ENCODE measurements at regions not wholly inside any gene's neighbourhood (a gene's known extent, or its start where the extent isn't known, plus 50 kb on each side); places are given as distances from the start of the nearest gene placed in this dataset.

DNA sequence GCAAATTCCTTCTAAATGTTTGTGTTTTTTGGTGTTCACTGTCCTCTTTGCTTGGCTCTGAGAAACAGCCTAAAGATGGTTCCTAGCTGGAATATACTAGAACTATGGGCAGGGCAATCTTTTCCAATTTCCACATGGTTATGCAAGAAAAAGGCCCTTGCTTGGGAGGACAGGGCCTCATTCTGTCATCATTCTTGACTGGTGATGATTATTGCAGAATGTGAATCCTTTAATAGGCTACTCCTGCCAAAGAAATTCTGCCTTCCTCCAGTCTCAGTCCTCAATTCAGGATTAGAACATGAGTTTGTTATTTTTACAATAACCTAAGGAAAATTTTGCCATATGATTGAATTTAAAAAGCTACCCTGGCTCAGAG is 218.7 kb downstream of the HNMT start:
- Histone ChIP-seq H3K4me3 (no peak overlapping the region), H3K27ac (no peak overlapping the region), H3K9me3 (no peaks in the 10 kb centered on the region), H3K36me3 (no peaks in the 10 kb centered on the region), H3K27me3 (no peaks in the 10 kb centered on the region), H3K4me1 (no peaks in the 10 kb centered on the region)
- no peak for DNase-seq
- TF ChIP-seq, protein P1, sequence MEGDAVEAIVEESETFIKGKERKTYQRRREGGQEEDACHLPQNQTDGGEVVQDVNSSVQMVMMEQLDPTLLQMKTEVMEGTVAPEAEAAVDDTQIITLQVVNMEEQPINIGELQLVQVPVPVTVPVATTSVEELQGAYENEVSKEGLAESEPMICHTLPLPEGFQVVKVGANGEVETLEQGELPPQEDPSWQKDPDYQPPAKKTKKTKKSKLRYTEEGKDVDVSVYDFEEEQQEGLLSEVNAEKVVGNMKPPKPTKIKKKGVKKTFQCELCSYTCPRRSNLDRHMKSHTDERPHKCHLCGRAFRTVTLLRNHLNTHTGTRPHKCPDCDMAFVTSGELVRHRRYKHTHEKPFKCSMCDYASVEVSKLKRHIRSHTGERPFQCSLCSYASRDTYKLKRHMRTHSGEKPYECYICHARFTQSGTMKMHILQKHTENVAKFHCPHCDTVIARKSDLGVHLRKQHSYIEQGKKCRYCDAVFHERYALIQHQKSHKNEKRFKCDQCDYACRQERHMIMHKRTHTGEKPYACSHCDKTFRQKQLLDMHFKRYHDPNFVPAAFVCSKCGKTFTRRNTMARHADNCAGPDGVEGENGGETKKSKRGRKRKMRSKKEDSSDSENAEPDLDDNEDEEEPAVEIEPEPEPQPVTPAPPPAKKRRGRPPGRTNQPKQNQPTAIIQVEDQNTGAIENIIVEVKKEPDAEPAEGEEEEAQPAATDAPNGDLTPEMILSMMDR (IDR thresholded peaks at IDR 0.05) = no peak
- no peak for TF ChIP-seq POLR2A (IDR thresholded peaks at IDR 0.05)

DNA sequence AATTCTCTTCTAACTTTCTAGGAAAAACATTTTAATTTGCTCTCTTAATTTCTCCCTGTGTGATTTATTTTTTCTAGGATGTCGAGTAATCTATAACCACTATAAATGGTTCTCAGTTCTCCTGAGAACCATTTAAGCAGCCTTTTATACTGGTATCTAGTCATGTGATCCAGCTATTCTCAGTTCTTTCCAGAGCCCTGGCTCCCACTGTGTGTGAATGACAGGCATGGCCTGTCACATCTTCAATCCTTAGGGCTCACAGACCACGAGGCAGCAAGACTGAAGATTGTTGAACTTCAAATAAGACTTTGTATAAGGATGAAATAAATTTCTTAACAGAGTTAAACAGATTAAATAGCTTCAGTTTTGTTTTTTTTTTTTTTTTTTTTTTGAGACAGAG is 219.4 kb downstream of the HNMT start:
- no peak overlapping the region for H3K4me3 ChIP-seq
- H3K27me3 ChIP-seq = no peaks in the 10 kb centered on the region
- no peak overlapping the region for H3K27ac ChIP-seq

GRCh38 chr2:138184428-138184827 is 220.2 kb downstream of the HNMT start:
- no peak for DNase-seq
- H3K36me3 ChIP-seq = no peaks in the 10 kb centered on the region
- H3K27me3 ChIP-seq = no peaks in the 10 kb centered on the region
- no peak overlapping the region for H3K4me3 ChIP-seq
- H3K4me1 ChIP-seq = no peaks in the 10 kb centered on the region
- no peaks in the 10 kb centered on the region for H3K9me3 ChIP-seq
- no peak for TF ChIP-seq POLR2A (IDR thresholded peaks at IDR 0.05)
- TF ChIP-seq, protein P1 (IDR thresholded peaks at IDR 0.05) = no peak
- no peak overlapping the region for H3K27ac ChIP-seq

More for the DNA sequence above, 219.4 kb downstream of the HNMT start:
- no peaks in the 10 kb centered on the region for H3K36me3 ChIP-seq
- no peaks in the 10 kb centered on the region for H3K4me1 ChIP-seq
- TF ChIP-seq, protein P1 (IDR thresholded peaks at IDR 0.05) = no peak
- no peak for TF ChIP-seq POLR2A (IDR thresholded peaks at IDR 0.05)
- H3K9me3 ChIP-seq = no peaks in the 10 kb centered on the region
- DNase-seq = no peak

- Histone ChIP-seq H3K27me3 (no peaks in the 10 kb centered on the region), H3K4me3 (no peak overlapping the region), H3K36me3 (no peaks in the 10 kb centered on the region), H3K4me1 (no peaks in the 10 kb centered on the region), H3K27ac (no peak overlapping the region), H3K9me3 (no peaks in the 10 kb centered on the region)
- DNase-seq = no peak
- TF ChIP-seq, protein P1 (IDR thresholded peaks at IDR 0.05) = no peak
- no peak for TF ChIP-seq POLR2A (IDR thresholded peaks at IDR 0.05)
Measured at GRCh38 chr2:138185827-138186226, 221.6 kb downstream of the HNMT start.

- no peak for TF ChIP-seq POLR2A (IDR thresholded peaks at IDR 0.05)
- TF ChIP-seq, protein P1 (IDR thresholded peaks at IDR 0.05) = no peak
- no peaks in the 10 kb centered on the region for H3K27me3 ChIP-seq
- no peaks in the 10 kb centered on the region for H3K36me3 ChIP-seq
- DNase-seq = no peak
- no peak overlapping the region for H3K4me3 ChIP-seq
- no peaks in the 10 kb centered on the region for H3K4me1 ChIP-seq
- no peaks in the 10 kb centered on the region for H3K9me3 ChIP-seq
- H3K27ac ChIP-seq = no peak overlapping the region
Measured at GRCh38 chr2:138187221-138187620, 222.9 kb downstream of the HNMT start.

- TF ChIP-seq, protein P1 (IDR thresholded peaks at IDR 0.05) = no peak
- no peak for TF ChIP-seq POLR2A (IDR thresholded peaks at IDR 0.05)
Measured at GRCh38 chr2:138190999-138191398, 226.7 kb downstream of the HNMT start.

More at GRCh38 chr2:138190999-138191398, 226.7 kb downstream of the HNMT start:
- H3K9me3 ChIP-seq = no peaks in the 10 kb centered on the region
- H3K27me3 ChIP-seq = no peaks in the 10 kb centered on the region
- H3K36me3 ChIP-seq = no peaks in the 10 kb centered on the region
- no peak overlapping the region for H3K4me3 ChIP-seq
- DNase-seq = no peak
- H3K4me1 ChIP-seq = no peaks in the 10 kb centered on the region
- H3K27ac ChIP-seq = no peak overlapping the region

All from Peyer's patch (tissue), 4 donors.